RWPE2 (cell line): ENCODE measurements at regions not wholly inside any gene's neighbourhood (a gene's known extent, or its start where the extent isn't known, plus 50 kb on each side); places are given as distances from the start of the nearest gene placed in this dataset.

ENCODE experiments used
- ATAC-seq: fragments of 200-7000 bp; cut with Tn5 transposase; 3 replicates; pipeline ENCODE4 v1.9.1; 2021; ENCODE audit warnings: low read depth
- DNase-seq: peaks from one replicate; pipeline ENCODE4 v3.0.0-alpha.2; 2020; ENCODE audit warnings: low spot score
- H3K27ac ChIP-seq: fragments of 450-650 bp; 2 replicates; pipeline ENCODE4 v1.5.1; 2017; ENCODE audit warnings: mild to moderate bottlenecking; ENCODE audit not compliant: poor library complexity, severe bottlenecking
- H3K27me3 ChIP-seq: fragments of 250-450 bp; sonication (Bioruptor Pico); 2 replicates; pipeline ENCODE4 v1.5.1; 2021; ENCODE audit warnings: mild to moderate bottlenecking, moderate library complexity; ENCODE audit not compliant: insufficient read depth, poor library complexity, severe bottlenecking
- H3K36me3 ChIP-seq: fragments of 250-450 bp; sonication (Bioruptor Pico); 2 replicates; pipeline ENCODE4 v1.5.1; 2020; ENCODE audit warnings: low read depth, mild to moderate bottlenecking, moderate library complexity
- H3K4me1 ChIP-seq: fragments of 250-450 bp; sonication (Bioruptor Pico); 2 replicates; pipeline ENCODE4 v1.5.1; 2021; ENCODE audit warnings: mild to moderate bottlenecking, moderate library complexity; ENCODE audit not compliant: insufficient read depth, poor library complexity, severe bottlenecking
- H3K4me3 ChIP-seq: fragments of 250-450 bp; sonication (Bioruptor Pico); 2 replicates; pipeline ENCODE4 v1.5.1; 2021; ENCODE audit warnings: mild to moderate bottlenecking, moderate library complexity; ENCODE audit not compliant: severe bottlenecking
- H3K9me3 ChIP-seq: fragments of 250-450 bp; sonication (Bioruptor Pico); 2 replicates; pipeline ENCODE4 v1.5.1; 2021; ENCODE audit warnings: mild to moderate bottlenecking, moderate library complexity; ENCODE audit not compliant: severe bottlenecking
- CTCF ChIP-seq: fragments of 450-650 bp; IDR thresholded peaks from one replicate; pipeline ENCODE4 v1.5.1; 2017; ENCODE audit warnings: mild to moderate bottlenecking, moderate library complexity; ENCODE audit not compliant: poor library complexity, severe bottlenecking

- ATAC-seq (no peak), DNase-seq (no peak)
- no peak for TF ChIP-seq CTCF
- Histone ChIP-seq H3K27me3 (no peaks in the 10 kb centered on the region), H3K27ac (no peak overlapping the region), H3K4me3 (no peak overlapping the region), H3K36me3 (no peaks in the 10 kb centered on the region), H3K9me3 (no peaks in the 10 kb centered on the region), H3K4me1 (no peaks in the 10 kb centered on the region)
Observed at GRCh38 chr11:127114035-127114434, 113.5 kb upstream of the KIRREL3 start.

DNA sequence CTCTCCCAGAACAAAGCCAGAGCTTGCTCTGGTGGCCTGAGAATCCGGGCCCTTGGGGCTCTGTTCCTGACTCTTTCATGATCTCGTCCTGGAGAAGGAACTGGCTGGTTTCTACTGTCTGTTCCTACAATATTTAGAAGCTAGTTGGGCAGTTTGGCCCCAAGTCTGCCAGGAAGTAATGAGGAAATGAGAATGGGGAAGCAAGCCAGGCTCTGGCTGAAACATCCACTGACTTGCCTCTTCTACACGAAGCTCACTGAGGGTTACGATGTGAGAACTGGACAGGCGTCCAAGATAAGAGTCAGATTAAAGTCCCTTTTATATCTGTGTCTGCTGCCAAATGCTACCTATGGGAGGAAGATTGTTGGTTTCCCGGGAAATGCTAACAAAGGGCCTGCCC is 110.0 kb upstream of the KIRREL3 start:
- H3K4me1 ChIP-seq = no peaks in the 10 kb centered on the region
- no peaks in the 10 kb centered on the region for H3K9me3 ChIP-seq
- H3K36me3 ChIP-seq = no peaks in the 10 kb centered on the region
- ATAC-seq (no peak), DNase-seq (no peak)
- no peak overlapping the region for H3K27ac ChIP-seq
- TF ChIP-seq CTCF = no peak
- H3K4me3 ChIP-seq = no peak overlapping the region
- H3K27me3 ChIP-seq = no peaks in the 10 kb centered on the region

- no peak for ATAC-seq
- TF ChIP-seq CTCF = no peak
- no peak overlapping the region for H3K27ac ChIP-seq
Observed at GRCh38 chr11:127109796-127110480, 109.4 kb upstream of the KIRREL3 start.

GRCh38 chr11:127108838-127109237 is 108.3 kb upstream of the KIRREL3 start:
- Histone ChIP-seq H3K4me3 (no peak overlapping the region), H3K36me3 (no peaks in the 10 kb centered on the region), H3K27me3 (no peaks in the 10 kb centered on the region), H3K4me1 (no peaks in the 10 kb centered on the region), H3K27ac (no peak overlapping the region), H3K9me3 (no peaks in the 10 kb centered on the region)
- no peak for TF ChIP-seq CTCF
- ATAC-seq (no peak), DNase-seq (no peak)

More at GRCh38 chr11:127109796-127110480, 109.4 kb upstream of the KIRREL3 start:
- Histone ChIP-seq H3K4me1 (no peaks in the 10 kb centered on the region), H3K27me3 (no peaks in the 10 kb centered on the region), H3K9me3 (no peaks in the 10 kb centered on the region), H3K36me3 (no peaks in the 10 kb centered on the region), H3K4me3 (no peak overlapping the region)
- no peak for DNase-seq

DNA sequence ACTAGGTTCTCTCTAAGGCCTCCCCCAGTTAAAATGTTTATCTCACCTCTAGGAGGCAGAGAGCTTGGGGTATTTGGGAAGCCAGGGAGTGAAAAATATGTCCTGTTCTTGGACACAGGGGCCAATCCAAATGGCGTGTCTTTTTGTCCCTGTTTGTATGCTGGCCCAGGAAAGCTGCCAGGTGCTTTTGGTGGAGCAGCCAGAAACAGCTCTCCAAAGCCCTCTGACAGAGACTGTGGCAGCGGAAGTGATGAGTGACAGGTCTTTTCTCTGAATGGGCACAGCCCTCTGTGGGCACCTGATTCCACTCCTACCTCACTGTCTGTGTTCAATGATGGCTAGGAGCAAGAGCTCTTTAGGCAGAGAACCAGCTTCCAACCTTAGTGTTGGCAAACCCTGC is 106.4 kb upstream of the KIRREL3 start:
- Histone ChIP-seq H3K9me3 (no peaks in the 10 kb centered on the region), H3K27me3 (no peaks in the 10 kb centered on the region), H3K27ac (no peak overlapping the region), H3K36me3 (no peaks in the 10 kb centered on the region), H3K4me3 (no peak overlapping the region), H3K4me1 (no peaks in the 10 kb centered on the region)
- no peak for TF ChIP-seq CTCF
- DNase-seq (no peak), ATAC-seq (no peak)
